Upper lobe of left lung (tissue), 6 donors: ENCODE measurements at regions not wholly inside any gene's neighbourhood (a gene's known extent, or its start where the extent isn't known, plus 50 kb on each side); places are given as distances from the start of the nearest gene placed in this dataset.

Source experiments
- ATAC-seq, 2 donors: fragments of 200-7000 bp; cut with Tn5 transposase; one replicate each; pipeline ENCODE4 v1.9.1; 2022; ENCODE audit warnings: mild to moderate bottlenecking in 2 of 2, moderate library complexity in 2 of 2; ENCODE audit not compliant: low FRiP score in 2 of 2
- DNase-seq, 2 donors: peaks; one replicate each; pipeline ENCODE4 v3.0.0-alpha.2; 2019 to 2020
- H3K27ac ChIP-seq, 4 donors: fragments of 200-600 bp; sonication (generic); one replicate each; pipeline ENCODE4 v1.5.1; 2016 to 2019
- H3K27me3 ChIP-seq, 4 donors: fragments of 200-600 bp; sonication (generic); one replicate each; pipeline ENCODE4 v1.5.1; 2017 to 2019
- H3K36me3 ChIP-seq, 4 donors: fragments of 200-600 bp; sonication (generic); one replicate each; pipeline ENCODE4 v1.5.1; 2016 to 2019
- H3K4me1 ChIP-seq, 4 donors: fragments of 200-600 bp; sonication (generic); one replicate each; pipeline ENCODE4 v1.5.1; 2018 to 2019
- H3K4me3 ChIP-seq, 4 donors: fragments of 200-600 bp; sonication (generic); one replicate each; pipeline ENCODE4 v1.5.1; 2017 to 2019; ENCODE audit warnings: mild to moderate bottlenecking in 2 of 4, moderate library complexity in 1 of 4
- H3K9me3 ChIP-seq, 4 donors: fragments of 200-600 bp; sonication (generic); one replicate each; pipeline ENCODE4 v1.5.1; 2018 to 2019
- CTCF ChIP-seq, 6 experiments: fragments of 450-650 bp in 4 of 6; fragments of 200-600 bp in 2 of 6; sonication (generic) in 2 of 6; IDR thresholded peaks; one replicate each; pipeline ENCODE4 v1.5.1; 2016 to 2019; ENCODE audit warnings: antibody characterized with exemption in 6 of 6
- EP300 ChIP-seq, 4 donors: sonication (generic); formaldehyde crosslinking; IDR thresholded peaks; one replicate each; pipeline ENCODE4 v1.5.1; 2017; ENCODE audit warnings: antibody characterized with exemption in 4 of 4, control low read depth in 2 of 4
- POLR2A ChIP-seq, 4 donors: fragments of 450-650 bp; IDR thresholded peaks; one replicate each; pipeline ENCODE4 v1.5.1; 2016 to 2017; ENCODE audit warnings: antibody characterized with exemption in 4 of 4, mild to moderate bottlenecking in 2 of 4
- POLR2AphosphoS5 ChIP-seq, 2 donors: sonication (generic); formaldehyde crosslinking; IDR thresholded peaks; one replicate each; pipeline ENCODE4 v1.5.1; 2017; ENCODE audit warnings: antibody characterized with exemption in 2 of 2
- WGBS, 2 donors: methylation state at CpG; one replicate each; pipeline ENCODE4 v1.1.5; 2017 to 2018; 5-methylcytosine and 5-hydroxymethylcytosine counted together
- donor health status: DM: no; HTN: no; CAD: no; lungs with moderate emphysema.
- donor health status: DM: no; HTN: yes; CAD: no; lungs with severe emphysema.

- no peak for TF ChIP-seq POLR2AphosphoS5 (IDR thresholded peaks at IDR 0.05)
- TF ChIP-seq POLR2A (IDR thresholded peaks at IDR 0.05): no peak
- TF ChIP-seq CTCF (IDR thresholded peaks at IDR 0.05): no peak
- TF ChIP-seq EP300 (IDR thresholded peaks at IDR 0.05): no peak
- no peak for ATAC-seq
- WGBS, 2 donors: 56 to 71% methylated on average over 2 of the region's 2 CpGs
- Histone ChIP-seq H3K4me3 (no peak overlapping the region), H3K4me1 (no peaks in the 10 kb centered on the region), H3K27ac (no peak overlapping the region), H3K27me3 (no peaks in the 10 kb centered on the region), H3K36me3 (no peaks in the 10 kb centered on the region), H3K9me3 (no peaks in the 10 kb centered on the region)
- DNase-seq: no peak
Observed at GRCh38 chr21:30104241-30104640, 62.4 kb downstream of the CLDN17 start.

- Histone ChIP-seq H3K27me3 (no peaks in the 10 kb centered on the region), H3K4me1 (no peaks in the 10 kb centered on the region), H3K9me3 (no peaks in the 10 kb centered on the region), H3K4me3 (no peak overlapping the region), H3K27ac (no peak overlapping the region), H3K36me3 (no peaks in the 10 kb centered on the region)
- DNase-seq (no peak), ATAC-seq (no peak)
- TF ChIP-seq CTCF (IDR thresholded peaks at IDR 0.05) (no peak), POLR2AphosphoS5 (IDR thresholded peaks at IDR 0.05) (no peak), EP300 (IDR thresholded peaks at IDR 0.05) (no peak), POLR2A (IDR thresholded peaks at IDR 0.05) (no peak)
- 47 to 58% methylated on average over 5 of the region's 5 CpGs for WGBS, 2 donors
Observed at GRCh38 chr21:30102871-30103270, 63.7 kb downstream of the CLDN17 start.

- Histone ChIP-seq H3K27ac (no peak overlapping the region), H3K27me3 (no peaks in the 10 kb centered on the region), H3K9me3 (no peaks in the 10 kb centered on the region), H3K4me3 (no peak overlapping the region), H3K4me1 (no peaks in the 10 kb centered on the region), H3K36me3 (no peaks in the 10 kb centered on the region)
- TF ChIP-seq CTCF (IDR thresholded peaks at IDR 0.05) (no peak), POLR2AphosphoS5 (IDR thresholded peaks at IDR 0.05) (no peak), POLR2A (IDR thresholded peaks at IDR 0.05) (no peak), EP300 (IDR thresholded peaks at IDR 0.05) (no peak)
- ATAC-seq (no peak), DNase-seq (no peak)
- 68 to 78% methylated on average over 4 of the region's 4 CpGs for WGBS, 2 donors
Observed at GRCh38 chr21:30101967-30102366, 64.6 kb downstream of the CLDN17 start.

GRCh38 chr21:30097791-30098190, 68.8 kb downstream of the CLDN17 start:
- H3K9me3 ChIP-seq: no peaks in the 10 kb centered on the region
- DNase-seq (no peak), ATAC-seq (no peak)
- H3K4me3 ChIP-seq: no peak overlapping the region
- TF ChIP-seq POLR2A (IDR thresholded peaks at IDR 0.05): no peak
- TF ChIP-seq POLR2AphosphoS5 (IDR thresholded peaks at IDR 0.05): no peak
- no peak for TF ChIP-seq EP300 (IDR thresholded peaks at IDR 0.05)
- no peak for TF ChIP-seq CTCF (IDR thresholded peaks at IDR 0.05)
- H3K36me3 ChIP-seq: no peaks in the 10 kb centered on the region
- no peak overlapping the region for H3K27ac ChIP-seq
- no peaks in the 10 kb centered on the region for H3K27me3 ChIP-seq
- WGBS, 2 donors: 86 to 92% methylated on average over 5 of the region's 5 CpGs
- no peaks in the 10 kb centered on the region for H3K4me1 ChIP-seq

- ATAC-seq (no peak), DNase-seq (no peak)
- no peaks in the 10 kb centered on the region for H3K27me3 ChIP-seq
- TF ChIP-seq EP300 (IDR thresholded peaks at IDR 0.05): no peak
- no peak for TF ChIP-seq CTCF (IDR thresholded peaks at IDR 0.05)
- TF ChIP-seq POLR2A (IDR thresholded peaks at IDR 0.05): no peak
- TF ChIP-seq POLR2AphosphoS5 (IDR thresholded peaks at IDR 0.05): no peak
- no peak overlapping the region for H3K27ac ChIP-seq
- no peaks in the 10 kb centered on the region for H3K4me1 ChIP-seq
- no peaks in the 10 kb centered on the region for H3K36me3 ChIP-seq
- no peak overlapping the region for H3K4me3 ChIP-seq
- peaks cover 0 to 6% (median 0%) of the 10 kb centered on the region in 4 donors for H3K9me3 ChIP-seq
- 27 to 44% methylated on average over 3 to 4 of the region's 4 CpGs for WGBS, 2 donors
Observed at GRCh38 chr21:30083225-30083945, 83.2 kb downstream of the CLDN17 start.
